Prostate gland (tissue), 2 donors: ENCODE measurements at regions not wholly inside any gene's neighbourhood (a gene's known extent, or its start where the extent isn't known, plus 50 kb on each side); places are given as distances from the start of the nearest gene placed in this dataset.

ENCODE experiments used
- CTCF ChIP-seq, 4 experiments: fragments of 200-600 bp in 2 of 4; fragments of 450-650 bp in 2 of 4; sonication (generic) in 2 of 4; IDR thresholded peaks; 1 replicate in 3 of 4; 2 replicates in 1 of 4; pipeline ENCODE4 v1.5.1; 2016 to 2019; ENCODE audit warnings: antibody characterized with exemption in 4 of 4, mild to moderate bottlenecking in 2 of 4, moderate library complexity in 2 of 4
- POLR2A ChIP-seq: fragments of 450-650 bp; IDR thresholded peaks from one replicate; pipeline ENCODE4 v1.6.1; 2016; ENCODE audit warnings: antibody characterized with exemption, mild to moderate bottlenecking
- POLR2AphosphoS5 ChIP-seq: sonication (generic); formaldehyde crosslinking; IDR thresholded peaks from one replicate; pipeline ENCODE4 v1.6.1; 2017; ENCODE audit warnings: antibody characterized with exemption

GRCh38 chr11:81819462-81819861 is 914.2 kb downstream of the FAM181B start:
- TF ChIP-seq CTCF (IDR thresholded peaks at IDR 0.05) (no peak), POLR2A (no peak), POLR2AphosphoS5 (no peak)
